ENCODE measurements at regions not wholly inside any gene's neighbourhood (a gene's known extent, or its start where the extent isn't known, plus 50 kb on each side); places are given as distances from the start of the nearest gene placed in this dataset.

DNA sequence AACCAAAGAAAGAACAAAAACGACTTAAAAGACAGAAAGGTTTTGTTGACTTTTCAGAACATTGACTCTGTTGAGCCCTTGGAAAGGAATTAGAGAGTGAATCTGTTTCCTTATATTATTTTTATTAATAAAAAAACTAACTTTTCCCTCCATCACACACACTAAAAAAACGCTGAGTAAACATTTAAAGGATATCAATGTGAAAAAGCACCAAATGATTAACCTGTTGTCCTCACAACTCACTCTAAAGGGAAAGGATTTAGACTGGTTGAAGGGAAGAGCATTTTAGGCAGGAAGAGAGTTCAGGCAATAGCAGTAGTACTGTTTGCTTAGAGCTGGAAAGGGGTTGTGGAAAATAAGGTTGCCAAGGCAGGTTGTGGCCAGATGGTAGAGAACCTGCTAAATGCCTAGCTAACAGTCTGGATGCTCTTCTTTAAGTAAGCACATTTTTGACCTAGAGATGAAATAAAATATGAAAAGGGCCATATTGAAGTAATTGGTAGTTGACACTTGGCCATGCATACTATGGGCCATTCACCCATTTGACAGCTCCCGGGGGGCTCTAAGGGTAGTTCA, 98.0 kb upstream of the NDP start:
- Histone ChIP-seq H3K27me3 (no peaks in the 10 kb centered on the region), H3K4me3 (no peak overlapping the region), H3K9me3 (ENCODE audit: low read depth) (no peaks in the 10 kb centered on the region), H3K4me1 (ENCODE audit: low read depth) (no peaks in the 10 kb centered on the region), H3K27ac (no peak overlapping the region), H3K36me3 (no peaks in the 10 kb centered on the region)
- DNase-seq (ENCODE audit: low read depth in 1 of 2, low spot score in 1 of 2) = no peak
- TF ChIP-seq, protein P1, sequence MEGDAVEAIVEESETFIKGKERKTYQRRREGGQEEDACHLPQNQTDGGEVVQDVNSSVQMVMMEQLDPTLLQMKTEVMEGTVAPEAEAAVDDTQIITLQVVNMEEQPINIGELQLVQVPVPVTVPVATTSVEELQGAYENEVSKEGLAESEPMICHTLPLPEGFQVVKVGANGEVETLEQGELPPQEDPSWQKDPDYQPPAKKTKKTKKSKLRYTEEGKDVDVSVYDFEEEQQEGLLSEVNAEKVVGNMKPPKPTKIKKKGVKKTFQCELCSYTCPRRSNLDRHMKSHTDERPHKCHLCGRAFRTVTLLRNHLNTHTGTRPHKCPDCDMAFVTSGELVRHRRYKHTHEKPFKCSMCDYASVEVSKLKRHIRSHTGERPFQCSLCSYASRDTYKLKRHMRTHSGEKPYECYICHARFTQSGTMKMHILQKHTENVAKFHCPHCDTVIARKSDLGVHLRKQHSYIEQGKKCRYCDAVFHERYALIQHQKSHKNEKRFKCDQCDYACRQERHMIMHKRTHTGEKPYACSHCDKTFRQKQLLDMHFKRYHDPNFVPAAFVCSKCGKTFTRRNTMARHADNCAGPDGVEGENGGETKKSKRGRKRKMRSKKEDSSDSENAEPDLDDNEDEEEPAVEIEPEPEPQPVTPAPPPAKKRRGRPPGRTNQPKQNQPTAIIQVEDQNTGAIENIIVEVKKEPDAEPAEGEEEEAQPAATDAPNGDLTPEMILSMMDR (IDR thresholded peaks at IDR 0.05; ENCODE audit: low read depth, low read length) = no peak

DNA sequence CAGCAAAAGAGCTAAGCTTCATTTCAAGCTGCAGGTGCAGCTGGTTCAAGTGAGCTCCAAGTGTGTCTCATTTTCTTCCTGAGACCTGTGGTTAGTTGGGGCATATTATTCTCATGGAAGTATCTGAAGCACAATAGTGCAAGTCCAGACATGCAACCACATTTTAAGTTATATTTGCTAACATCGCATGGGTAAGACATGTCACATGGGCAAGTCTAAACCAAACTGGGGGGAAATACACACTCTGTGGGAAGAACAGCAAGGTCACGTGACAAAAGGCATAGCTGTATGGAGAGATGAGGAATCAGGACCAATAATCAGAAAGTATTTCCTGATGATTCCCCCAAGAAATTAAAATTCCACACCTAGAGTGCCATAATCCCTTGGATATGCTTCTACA, 94.9 kb upstream of the NDP start:
- TF ChIP-seq, protein P1 (IDR thresholded peaks at IDR 0.05; ENCODE audit: low read depth, low read length) = no peak

DNA sequence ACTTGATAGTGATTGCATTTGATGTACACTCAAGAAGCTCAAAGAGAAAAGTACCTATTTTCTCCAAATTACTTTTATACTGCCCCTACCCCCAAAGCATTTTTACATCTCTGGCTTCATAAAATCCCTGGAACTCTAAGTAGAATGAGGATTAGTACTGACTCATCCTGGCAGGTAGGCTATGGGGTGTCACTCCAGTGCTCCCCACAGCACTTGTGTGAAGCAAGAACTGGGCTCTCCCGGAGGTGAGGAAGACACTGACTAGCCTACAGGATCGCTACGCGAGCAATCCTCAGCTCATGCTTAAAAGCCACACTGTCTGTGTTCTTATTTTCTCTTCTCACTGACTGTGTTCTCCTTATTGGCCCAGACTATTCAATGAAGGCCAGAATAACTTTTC, 90.4 kb upstream of the NDP start:
- Histone ChIP-seq H3K4me3 (no peak overlapping the region), H3K27ac (no peak overlapping the region), H3K27me3 (no peaks in the 10 kb centered on the region), H3K4me1 (ENCODE audit: low read depth) (no peaks in the 10 kb centered on the region), H3K36me3 (no peaks in the 10 kb centered on the region), H3K9me3 (ENCODE audit: low read depth) (no peaks in the 10 kb centered on the region)
- DNase-seq (ENCODE audit: low read depth in 1 of 2, low spot score in 1 of 2) = no peak
- TF ChIP-seq, protein P1 (IDR thresholded peaks at IDR 0.05; ENCODE audit: low read depth, low read length) = no peak

More for the DNA sequence above, 94.9 kb upstream of the NDP start:
- H3K27me3 ChIP-seq = no peaks in the 10 kb centered on the region
- no peaks in the 10 kb centered on the region for H3K9me3 ChIP-seq (ENCODE audit: low read depth)
- H3K27ac ChIP-seq = no peak overlapping the region
- no peaks in the 10 kb centered on the region for H3K4me1 ChIP-seq (ENCODE audit: low read depth)
- no peaks in the 10 kb centered on the region for H3K36me3 ChIP-seq
- no peak overlapping the region for H3K4me3 ChIP-seq
- no peak for DNase-seq (ENCODE audit: low read depth in 1 of 2, low spot score in 1 of 2)

DNA sequence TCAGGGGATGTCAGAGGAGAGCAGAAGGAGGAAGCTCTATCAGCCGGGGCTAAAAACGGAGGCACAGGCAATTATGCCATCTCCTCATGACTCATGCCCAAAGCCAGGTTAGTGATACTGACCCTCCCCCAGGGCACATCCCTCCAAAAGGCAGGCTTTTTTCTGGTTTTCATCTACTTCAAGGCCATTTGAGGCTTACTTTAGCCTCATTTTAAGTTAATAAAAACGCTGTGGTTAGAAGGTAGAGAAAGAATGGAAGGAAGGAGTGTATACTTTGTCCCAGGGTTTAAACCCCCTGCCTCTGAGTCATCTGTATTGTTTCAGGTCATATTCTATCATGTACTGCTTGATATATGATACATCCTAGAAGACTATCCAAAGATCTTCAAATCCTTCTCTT, 89.7 kb upstream of the NDP start:
- no peaks in the 10 kb centered on the region for H3K36me3 ChIP-seq
- TF ChIP-seq, protein P1 (IDR thresholded peaks at IDR 0.05; ENCODE audit: low read depth, low read length) = no peak
- H3K27ac ChIP-seq = no peak overlapping the region
- H3K4me1 ChIP-seq (ENCODE audit: low read depth) = no peaks in the 10 kb centered on the region
- no peak overlapping the region for H3K4me3 ChIP-seq
- H3K9me3 ChIP-seq (ENCODE audit: low read depth) = no peaks in the 10 kb centered on the region
- no peak for DNase-seq (ENCODE audit: low read depth in 1 of 2, low spot score in 1 of 2)
- H3K27me3 ChIP-seq = no peaks in the 10 kb centered on the region

DNA sequence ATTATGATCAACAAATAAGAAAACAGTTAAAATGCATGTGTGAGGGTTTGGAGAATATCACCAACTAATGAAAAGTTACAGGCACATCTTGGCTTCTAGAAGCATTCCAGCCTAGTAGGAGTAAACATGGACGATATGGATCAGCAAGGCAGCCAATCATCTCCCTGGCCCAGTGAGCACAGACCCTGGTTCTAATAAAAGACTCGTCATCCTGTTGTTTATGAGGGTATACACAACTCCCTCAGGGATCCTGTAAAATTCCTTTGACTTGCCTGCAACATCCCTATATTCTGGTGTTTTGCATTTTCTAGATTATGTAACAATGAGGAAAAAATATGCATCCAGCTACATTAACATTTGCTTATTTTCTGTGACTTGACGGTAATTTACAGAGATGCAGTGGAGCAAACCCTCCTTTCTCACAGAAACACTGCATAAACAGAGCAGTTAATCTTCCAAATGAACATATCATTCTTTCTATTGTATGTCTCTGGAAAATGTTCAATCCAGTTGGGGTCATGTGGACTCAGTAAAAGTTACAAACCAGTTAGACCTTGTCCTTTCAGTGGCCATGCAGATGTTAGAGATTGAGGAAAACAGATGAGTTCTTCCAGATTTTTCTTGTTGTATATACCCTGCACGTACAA, 88.9 kb upstream of the NDP start:
- TF ChIP-seq, protein P1 (IDR thresholded peaks at IDR 0.05; ENCODE audit: low read depth, low read length) = no peak
- no peak for DNase-seq (ENCODE audit: low read depth in 1 of 2, low spot score in 1 of 2)
- Histone ChIP-seq H3K4me3 (no peak overlapping the region), H3K27ac (no peak overlapping the region), H3K4me1 (ENCODE audit: low read depth) (no peaks in the 10 kb centered on the region), H3K9me3 (ENCODE audit: low read depth) (no peaks in the 10 kb centered on the region), H3K36me3 (no peaks in the 10 kb centered on the region), H3K27me3 (no peaks in the 10 kb centered on the region)

Data from cardiac muscle cell (in vitro differentiated cells and primary cell).